Activated CD8-positive, alpha-beta T cell treated with anti-CD3 and anti-CD28 coated beads, Interleukin-2, amount 10 ng/mL, durations not matched to agents 7 days and 5 days (primary cell): ENCODE measurements at regions not wholly inside any gene's neighbourhood (a gene's known extent, or its start where the extent isn't known, plus 50 kb on each side); places are given as distances from the start of the nearest gene placed in this dataset.

Experiments
- ATAC-seq: fragments of 150-1000 bp; cut with Tn5 transposase; one replicate; pipeline ENCODE4 v1.10.0; 2021; ENCODE audit warnings: moderate library complexity
- CTCF ChIA-PET: fragments of 350-600 bp; sonication (Branson Sonifier 250); formaldehyde crosslinking; loops from one replicate; lab custom pipeline; 2021; ENCODE audit warnings: antibody characterized with exemption; lab: Charles Lee
- POLR2A ChIA-PET: fragments of 350-600 bp; sonication (Branson Sonifier 250); formaldehyde crosslinking; loops from one replicate; lab custom pipeline; 2021; ENCODE audit warnings: antibody characterized with exemption; lab: Charles Lee
- DNase-seq: peaks from one replicate; pipeline ENCODE4 v3.0.0-alpha.2; 2020
- H3K27ac Mint-ChIP-seq: one replicate; pipeline ENCODE4 v1.8.0; 2021; ENCODE audit warnings: mild to moderate bottlenecking, mixed read lengths
- H3K27me3 Mint-ChIP-seq: one replicate; pipeline ENCODE4 v1.8.0; 2021; ENCODE audit warnings: low read depth, mixed read lengths
- H3K36me3 Mint-ChIP-seq: one replicate; pipeline ENCODE4 v1.8.0; 2021; ENCODE audit warnings: low read depth, mixed read lengths
- H3K4me1 Mint-ChIP-seq: one replicate; pipeline ENCODE4 v1.8.0; 2021; ENCODE audit warnings: low read depth, mixed read lengths
- H3K4me3 Mint-ChIP-seq: one replicate; pipeline ENCODE4 v1.8.0; 2021; ENCODE audit warnings: mild to moderate bottlenecking, mixed read lengths
- H3K9me3 Mint-ChIP-seq: one replicate; pipeline ENCODE4 v1.8.0; 2022; ENCODE audit warnings: mixed read lengths; ENCODE audit not compliant: insufficient read depth

DNA sequence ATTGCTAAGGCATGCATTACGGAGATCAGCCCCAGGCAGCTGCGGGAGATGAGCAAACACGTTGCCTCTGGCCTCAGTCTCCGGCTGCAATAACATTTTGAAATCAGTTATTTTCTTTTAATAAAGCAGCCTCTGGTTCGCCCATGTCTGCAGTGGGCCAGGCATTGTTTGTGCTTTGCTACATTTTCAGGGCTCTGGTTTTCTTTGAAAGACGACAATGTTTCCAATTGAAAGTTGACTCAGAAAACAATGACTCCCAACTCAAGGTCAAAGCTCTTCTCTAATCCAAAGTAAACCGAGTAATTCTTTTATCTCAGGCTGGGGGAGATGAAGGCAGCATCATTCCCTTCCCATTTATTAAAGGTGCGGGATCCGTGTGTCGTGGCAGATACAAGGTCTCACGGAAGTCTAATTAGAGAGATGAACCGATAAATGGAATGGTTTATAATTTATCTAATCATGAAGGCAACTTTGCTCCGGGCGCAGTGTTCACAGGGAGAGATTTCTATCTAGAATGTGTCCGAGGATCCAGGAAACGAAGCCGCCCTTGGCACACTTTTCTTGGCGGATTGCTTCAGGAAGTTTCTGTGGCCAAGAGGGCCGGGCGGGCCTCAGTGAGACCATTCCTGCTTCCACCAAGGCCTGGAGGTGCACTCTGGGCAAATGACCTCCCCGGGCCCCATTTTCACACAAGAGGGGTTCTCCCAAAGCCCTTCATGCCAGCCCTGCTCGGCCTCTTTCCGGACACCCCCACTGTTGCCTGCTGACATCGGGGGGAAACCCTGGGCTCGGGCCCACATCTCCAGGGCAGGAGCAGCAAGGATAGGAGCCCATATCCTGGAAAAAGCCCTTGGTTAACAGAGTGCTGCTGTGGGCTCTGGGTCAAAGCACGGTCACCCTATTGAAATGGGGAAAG, 811.4 kb downstream of the BRD1 start:
- ATAC-seq, result no peak

DNA sequence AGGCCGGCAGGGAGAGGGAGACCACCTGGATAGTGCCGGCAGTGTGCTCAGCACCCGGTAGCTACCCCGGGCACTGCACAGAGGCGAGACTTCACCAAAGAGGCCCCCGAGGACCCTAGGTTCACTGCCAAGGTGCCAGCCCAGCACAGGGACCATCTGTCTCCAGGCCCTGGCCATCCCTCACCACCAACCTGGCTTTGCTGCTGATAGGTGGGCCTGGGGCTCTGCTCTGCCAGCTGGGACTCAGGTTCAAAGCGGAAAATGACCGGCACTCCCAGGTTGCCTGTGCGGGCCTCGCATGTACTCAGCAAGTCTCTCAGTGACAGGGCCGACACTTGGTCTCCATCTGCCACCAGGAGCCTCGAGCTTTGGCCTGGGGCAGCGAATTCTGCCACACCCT, 812.2 kb downstream of the BRD1 start:
- ATAC-seq (no peak), DNase-seq (no peak)
- Mint-ChIP-seq H3K27ac (no peak overlapping the region), H3K9me3 (no peaks in the 10 kb centered on the region), H3K4me1 (no peaks in the 10 kb centered on the region), H3K27me3 (no peaks in the 10 kb centered on the region), H3K4me3 (no peak overlapping the region), H3K36me3 (no peaks in the 10 kb centered on the region)
- ChIA-PET POLR2A (no interaction called here), CTCF (no interaction called here)

More for the DNA sequence above, 811.4 kb downstream of the BRD1 start:
- CTCF ChIA-PET, result no interaction called here
- no peaks in the 10 kb centered on the region for H3K36me3 Mint-ChIP-seq
- no peaks in the 10 kb centered on the region for H3K9me3 Mint-ChIP-seq
- H3K27ac Mint-ChIP-seq, result no peak overlapping the region
- DNase-seq, result no peak
- no peaks in the 10 kb centered on the region for H3K4me1 Mint-ChIP-seq
- no peak overlapping the region for H3K4me3 Mint-ChIP-seq
- POLR2A ChIA-PET, result no interaction called here
- H3K27me3 Mint-ChIP-seq, result no peaks in the 10 kb centered on the region

DNA sequence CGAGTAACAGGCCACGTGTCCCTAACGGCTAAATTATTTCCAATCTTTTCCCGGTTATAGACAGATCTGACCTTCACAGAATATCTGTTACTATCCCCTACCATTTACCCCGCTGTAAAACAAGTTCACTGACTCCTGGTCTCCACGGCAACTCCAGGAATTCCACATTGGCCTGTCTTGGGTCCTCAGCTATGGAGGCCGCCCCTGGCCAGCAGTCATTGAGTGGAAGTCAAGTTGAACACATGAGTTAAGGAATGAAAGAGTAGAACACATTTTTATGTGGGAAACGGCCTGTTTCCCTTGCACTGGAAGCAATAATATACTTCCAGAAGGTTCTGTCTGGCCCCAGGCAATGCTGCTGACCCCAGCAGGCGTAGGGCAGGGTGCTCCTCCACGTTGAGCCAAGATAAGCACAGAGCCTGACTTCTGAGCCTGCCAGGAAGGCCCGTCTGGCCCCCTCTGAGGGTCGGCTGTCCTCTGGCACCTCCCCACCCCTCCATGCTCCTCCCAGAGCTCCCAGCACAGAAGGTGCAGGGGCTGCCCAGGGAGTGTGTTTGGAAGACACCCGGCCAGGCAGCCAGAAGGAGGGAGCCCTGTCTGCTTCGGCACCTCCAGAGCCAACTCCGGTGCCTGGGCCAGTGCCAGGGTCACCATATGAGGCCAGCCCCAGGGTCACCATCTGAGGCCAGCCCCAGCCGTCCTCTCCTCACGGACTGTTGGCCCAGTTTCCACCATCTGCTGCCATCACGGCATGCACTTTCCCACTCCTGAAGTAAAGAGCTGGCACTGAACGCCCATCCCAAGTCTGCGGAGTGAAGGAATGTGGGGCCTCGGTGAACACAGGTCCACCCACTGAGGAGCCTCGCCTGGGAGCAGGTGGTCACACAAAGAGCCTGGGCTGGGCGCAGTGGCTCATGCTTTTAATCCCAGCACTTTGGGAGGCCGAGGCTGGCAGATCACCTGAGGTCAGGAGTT, 813.2 kb downstream of the BRD1 start:
- CTCF ChIA-PET, result no interaction called here
- H3K27ac Mint-ChIP-seq, result no peak overlapping the region
- POLR2A ChIA-PET, result no interaction called here

DNA sequence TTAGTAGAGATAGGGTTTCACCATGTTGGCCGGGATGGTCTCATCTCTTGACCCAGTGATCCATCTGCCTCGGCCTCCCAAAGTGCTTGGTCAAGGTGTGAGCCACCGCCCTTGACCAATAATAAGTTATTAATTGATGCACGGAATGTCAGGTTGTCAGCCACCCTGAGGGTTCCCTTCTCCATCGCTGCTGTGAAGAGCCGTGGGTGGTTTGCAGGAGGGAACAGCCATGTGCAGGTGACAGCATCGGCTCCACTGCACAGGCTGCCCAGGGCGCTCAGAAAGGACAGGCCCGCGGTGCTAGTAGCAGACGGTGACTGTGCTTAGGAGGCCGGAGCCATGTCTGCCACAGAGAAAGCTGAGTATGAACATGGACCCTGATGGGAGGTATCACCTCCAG, 814.0 kb downstream of the BRD1 start:
- H3K4me1 Mint-ChIP-seq, result no peaks in the 10 kb centered on the region
- no peak for ATAC-seq

More for the DNA sequence above, 813.2 kb downstream of the BRD1 start:
- Mint-ChIP-seq H3K4me1 (no peaks in the 10 kb centered on the region), H3K4me3 (no peak overlapping the region), H3K9me3 (no peaks in the 10 kb centered on the region), H3K36me3 (no peaks in the 10 kb centered on the region), H3K27me3 (no peaks in the 10 kb centered on the region)
- no peak for DNase-seq
- no peak for ATAC-seq

DNA sequence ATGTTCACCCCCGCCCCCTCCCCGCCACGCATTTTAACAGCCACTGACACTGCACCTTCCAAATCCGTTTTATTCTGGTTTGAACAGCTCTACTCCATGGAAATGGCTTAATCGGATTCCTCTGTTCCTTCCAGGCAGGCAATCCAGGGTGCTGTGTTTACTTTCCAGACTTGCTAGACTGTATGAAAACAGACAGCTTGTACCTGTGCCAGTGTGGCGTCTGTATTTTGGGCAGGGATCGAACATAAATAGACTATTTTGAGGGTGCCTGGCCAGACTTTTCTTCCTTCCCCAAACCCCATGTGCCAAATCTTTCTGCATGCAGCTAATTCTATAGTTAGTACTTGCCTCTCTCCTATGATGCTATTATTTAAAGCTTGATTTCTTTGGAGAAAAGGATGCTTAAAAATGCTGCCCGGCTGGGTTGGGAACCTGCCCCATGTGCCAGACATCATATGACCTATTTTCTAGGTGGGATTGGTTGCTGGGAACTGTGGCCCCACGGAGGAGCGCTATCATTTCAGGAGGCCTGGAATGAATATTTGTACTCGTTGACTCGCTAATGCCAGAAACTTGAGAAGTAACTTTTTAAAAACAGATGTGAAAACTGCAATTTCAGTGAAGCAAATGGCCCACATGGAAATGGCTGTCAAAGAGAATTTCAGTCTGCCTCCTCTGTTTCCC, 814.8 kb downstream of the BRD1 start:
- POLR2A ChIA-PET, result no interaction called here
- ATAC-seq (no peak), DNase-seq (no peak)
- H3K27ac Mint-ChIP-seq, result no peak overlapping the region
- CTCF ChIA-PET, result no interaction called here
- no peaks in the 10 kb centered on the region for H3K27me3 Mint-ChIP-seq
- no peaks in the 10 kb centered on the region for H3K36me3 Mint-ChIP-seq
- no peak overlapping the region for H3K4me3 Mint-ChIP-seq
- H3K9me3 Mint-ChIP-seq, result no peaks in the 10 kb centered on the region
- no peaks in the 10 kb centered on the region for H3K4me1 Mint-ChIP-seq

More for the DNA sequence above, 814.0 kb downstream of the BRD1 start:
- CTCF ChIA-PET, result no interaction called here
- no peaks in the 10 kb centered on the region for H3K27me3 Mint-ChIP-seq
- no peak for DNase-seq
- H3K27ac Mint-ChIP-seq, result no peak overlapping the region
- H3K4me3 Mint-ChIP-seq, result no peak overlapping the region
- POLR2A ChIA-PET, result no interaction called here
- no peaks in the 10 kb centered on the region for H3K36me3 Mint-ChIP-seq
- no peaks in the 10 kb centered on the region for H3K9me3 Mint-ChIP-seq

DNA sequence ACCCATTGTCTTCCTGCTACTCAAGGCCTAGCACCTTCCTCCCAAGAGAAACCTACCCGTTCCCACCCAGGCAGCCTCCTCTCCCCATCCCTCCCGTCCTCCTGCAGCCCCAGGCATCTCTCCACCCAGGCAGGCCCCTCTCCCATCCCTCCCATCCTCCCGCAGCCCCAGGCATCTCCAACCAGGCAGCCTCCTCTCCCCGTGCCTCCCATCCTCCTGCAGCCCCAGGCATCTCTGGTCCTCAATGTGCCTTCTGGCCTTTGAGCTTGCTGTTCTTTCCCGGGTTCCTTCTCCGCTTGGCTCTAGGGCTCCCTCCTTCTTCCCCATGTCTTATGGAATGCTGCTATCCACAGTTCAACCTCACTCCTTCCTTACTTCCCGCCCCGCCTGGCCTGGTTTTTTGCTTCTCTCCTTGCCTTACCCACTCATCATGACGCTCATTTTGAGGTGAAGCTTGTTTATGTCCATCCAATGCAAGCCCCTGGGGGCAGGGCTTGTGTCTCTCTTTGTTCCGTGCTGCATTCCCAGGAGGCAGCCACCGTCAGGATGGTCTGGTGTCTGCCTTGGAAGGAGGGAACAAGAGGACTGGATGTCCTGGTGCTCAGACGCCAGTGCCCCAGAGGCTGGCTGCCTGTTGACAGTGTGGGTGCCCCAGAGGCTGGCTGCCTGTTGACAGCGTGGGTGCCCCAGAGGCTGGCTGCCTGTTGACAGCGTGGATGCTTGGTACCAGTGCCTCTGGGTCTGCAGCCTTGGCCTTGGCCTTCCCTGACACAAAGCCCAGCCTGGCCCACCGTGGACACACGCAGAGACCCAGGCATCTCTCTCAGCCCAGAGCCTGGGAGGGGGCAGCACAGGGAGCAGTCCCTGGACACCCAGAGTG, 815.7 kb downstream of the BRD1 start:
- DNase-seq (no peak), ATAC-seq (no peak)
- H3K27ac Mint-ChIP-seq, result no peak overlapping the region
- H3K9me3 Mint-ChIP-seq, result no peaks in the 10 kb centered on the region
- H3K4me1 Mint-ChIP-seq, result no peaks in the 10 kb centered on the region
- POLR2A ChIA-PET, result no interaction called here
- no peak overlapping the region for H3K4me3 Mint-ChIP-seq
- H3K27me3 Mint-ChIP-seq, result no peaks in the 10 kb centered on the region
- CTCF ChIA-PET, result no interaction called here
- H3K36me3 Mint-ChIP-seq, result no peaks in the 10 kb centered on the region

DNA sequence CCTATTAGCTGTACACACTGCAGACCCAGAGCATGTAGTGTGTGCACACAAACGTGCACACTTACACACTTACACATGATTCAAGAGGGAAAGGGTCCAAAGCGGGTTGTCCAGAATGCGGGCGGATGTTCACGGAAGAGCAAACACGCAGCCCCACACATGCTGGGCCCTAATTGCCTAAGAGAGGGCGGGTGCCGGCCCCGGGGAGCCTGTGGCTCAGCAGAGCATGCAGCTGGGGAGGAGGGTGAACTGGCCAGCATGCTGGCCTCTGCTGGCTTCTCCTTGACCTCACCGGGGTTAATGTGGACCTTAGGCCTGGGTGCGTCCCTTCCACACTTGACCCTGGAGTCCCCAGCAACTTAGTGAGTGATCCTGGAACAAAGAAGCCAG, 816.3 kb downstream of the BRD1 start:
- no peak for ATAC-seq
- no peak overlapping the region for H3K27ac Mint-ChIP-seq
- CTCF ChIA-PET, result no interaction called here
- peak; percentile 2 for DNase-seq
- H3K27me3 Mint-ChIP-seq, result no peaks in the 10 kb centered on the region
- no peaks in the 10 kb centered on the region for H3K36me3 Mint-ChIP-seq
- H3K4me1 Mint-ChIP-seq, result no peaks in the 10 kb centered on the region
- POLR2A ChIA-PET, result no interaction called here
- H3K9me3 Mint-ChIP-seq, result no peaks in the 10 kb centered on the region
- no peak overlapping the region for H3K4me3 Mint-ChIP-seq

DNA sequence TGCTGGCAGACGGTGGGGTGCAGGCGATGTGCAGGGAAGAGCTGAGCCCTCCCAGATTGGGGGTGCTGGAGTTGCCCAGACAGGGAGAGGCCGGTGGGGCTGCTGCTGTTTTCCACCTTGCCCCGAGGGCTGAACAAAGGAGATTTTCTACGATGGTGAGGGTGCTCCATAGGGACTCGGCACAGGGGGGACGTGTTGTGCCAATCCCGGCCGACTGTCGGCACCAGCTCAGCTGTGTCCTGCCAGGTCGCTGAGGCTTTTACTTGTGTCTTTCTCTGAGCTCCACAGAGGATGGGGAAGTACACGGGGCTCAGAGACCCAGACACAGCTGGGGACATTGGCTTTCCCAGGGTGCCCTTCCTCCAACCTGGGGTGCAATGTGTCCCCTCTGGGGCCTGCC, 816.8 kb downstream of the BRD1 start:
- Mint-ChIP-seq H3K9me3 (no peaks in the 10 kb centered on the region), H3K27ac (no peak overlapping the region), H3K4me3 (no peak overlapping the region), H3K36me3 (no peaks in the 10 kb centered on the region), H3K27me3 (no peaks in the 10 kb centered on the region), H3K4me1 (no peaks in the 10 kb centered on the region)
- POLR2A ChIA-PET, result no interaction called here
- CTCF ChIA-PET, result no interaction called here
- ATAC-seq (no peak), DNase-seq (no peak)

DNA sequence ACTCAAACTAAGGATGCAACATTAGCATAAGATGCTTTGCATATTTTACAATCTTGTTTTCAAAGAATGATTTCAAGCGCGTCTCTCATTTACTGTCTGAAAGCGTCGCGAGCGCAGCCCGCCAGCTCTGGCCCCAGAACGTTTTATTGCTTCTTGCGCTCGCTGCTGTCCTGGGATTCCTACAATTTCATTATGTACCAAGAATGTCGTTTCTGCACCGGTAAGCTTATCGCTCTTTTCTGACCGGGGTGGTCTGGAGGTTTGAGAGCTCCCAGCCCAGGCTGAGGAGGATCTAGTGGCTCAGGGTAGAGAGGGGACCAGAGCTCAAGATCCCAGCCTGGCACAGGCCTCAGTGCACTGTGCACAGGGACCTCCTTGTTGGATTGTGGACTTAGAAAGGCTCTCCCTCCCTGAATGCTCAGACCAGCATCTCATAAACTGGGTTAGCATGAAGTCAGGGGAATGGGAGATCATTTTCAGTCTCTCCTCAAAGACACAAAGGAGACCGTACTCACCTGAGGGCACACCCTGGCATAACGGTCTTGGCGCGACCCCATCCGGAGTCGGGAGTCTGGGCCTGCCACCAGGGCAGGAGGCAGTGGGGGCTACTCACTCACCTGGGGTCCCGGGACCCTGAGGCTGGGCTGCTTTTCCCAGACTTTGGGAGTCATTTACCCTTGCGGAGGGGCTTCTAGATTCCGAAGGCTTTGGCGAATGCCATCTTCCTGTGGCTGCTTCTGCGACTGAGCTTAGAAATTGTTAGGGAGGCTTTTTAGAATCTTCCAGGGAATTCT, 817.4 kb downstream of the BRD1 start:
- ChIA-PET POLR2A (no interaction called here), CTCF (no interaction called here)
- H3K9me3 Mint-ChIP-seq, result no peaks in the 10 kb centered on the region
- no peak for ATAC-seq
- no peak overlapping the region for H3K27ac Mint-ChIP-seq
- DNase-seq, result peak; percentile 1
- no peaks in the 10 kb centered on the region for H3K4me1 Mint-ChIP-seq
- no peaks in the 10 kb centered on the region for H3K27me3 Mint-ChIP-seq
- no peaks in the 10 kb centered on the region for H3K36me3 Mint-ChIP-seq
- no peak overlapping the region for H3K4me3 Mint-ChIP-seq

DNA sequence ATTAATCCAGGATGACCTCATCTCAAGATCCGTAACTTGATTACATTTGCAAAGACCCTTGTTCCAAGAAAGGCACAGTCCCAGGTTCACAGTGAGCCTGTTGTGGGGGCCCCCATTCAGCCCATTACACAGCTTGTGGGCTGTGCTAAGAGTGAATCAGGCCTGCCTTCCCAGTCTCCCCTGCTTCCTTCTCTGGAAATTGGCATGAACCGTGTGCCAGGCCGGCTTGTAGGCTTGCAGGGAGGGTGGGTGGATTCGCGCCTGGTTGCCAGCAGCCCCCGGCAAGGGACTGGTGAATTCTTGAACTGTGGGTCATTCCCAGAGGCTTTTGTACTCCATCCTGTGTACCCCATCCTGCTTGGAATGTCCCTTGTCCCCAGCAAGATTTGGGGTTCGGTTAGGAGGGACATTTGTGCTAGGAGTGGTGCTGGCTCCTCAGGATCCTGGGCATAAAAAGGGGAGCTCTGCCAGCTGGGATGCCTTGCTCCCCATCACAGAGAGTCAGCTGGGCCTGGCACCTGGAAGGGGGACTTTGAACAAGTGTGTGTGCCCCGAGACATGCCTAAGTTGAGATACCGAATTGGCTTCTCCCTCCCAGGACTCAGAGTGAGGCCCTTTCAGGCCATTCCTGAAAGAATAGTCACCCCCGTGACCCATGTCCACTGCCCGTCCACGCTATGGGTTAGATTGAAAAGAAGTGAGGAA, 818.2 kb downstream of the BRD1 start:
- peak; percentile 4 for DNase-seq
- ChIA-PET POLR2A (no interaction called here), CTCF (no interaction called here)
- no peaks in the 10 kb centered on the region for H3K9me3 Mint-ChIP-seq
- no peak overlapping the region for H3K27ac Mint-ChIP-seq
- no peaks in the 10 kb centered on the region for H3K4me1 Mint-ChIP-seq
- no peak for ATAC-seq
- no peaks in the 10 kb centered on the region for H3K36me3 Mint-ChIP-seq
- no peak overlapping the region for H3K4me3 Mint-ChIP-seq
- H3K27me3 Mint-ChIP-seq, result no peaks in the 10 kb centered on the region
